H7 (cell line): ENCODE measurements at regions not wholly inside any gene's neighbourhood (a gene's known extent, or its start where the extent isn't known, plus 50 kb on each side); places are given as distances from the start of the nearest gene placed in this dataset.

Experiments used
- DNase-seq: peaks from one replicate; pipeline ENCODE4 v3.0.0; 2012
- H3K27me3 ChIP-seq: 2 replicates; pipeline ENCODE4 v1.6.0; 2011; ENCODE audit warnings: mild to moderate bottlenecking, low read length; ENCODE audit not compliant: control insufficient read depth, insufficient read depth
- H3K36me3 ChIP-seq: replicated peaks from 2 replicates; pipeline ENCODE4 v1.5.1; 2011; ENCODE audit warnings: low read length; ENCODE audit not compliant: control insufficient read depth, insufficient read depth
- H3K4me3 ChIP-seq: 2 replicates; pipeline ENCODE4 v1.5.1; 2011; ENCODE audit warnings: low read depth, mild to moderate bottlenecking, control low read depth, low read length, moderate library complexity; ENCODE audit not compliant: insufficient read depth

DNA sequence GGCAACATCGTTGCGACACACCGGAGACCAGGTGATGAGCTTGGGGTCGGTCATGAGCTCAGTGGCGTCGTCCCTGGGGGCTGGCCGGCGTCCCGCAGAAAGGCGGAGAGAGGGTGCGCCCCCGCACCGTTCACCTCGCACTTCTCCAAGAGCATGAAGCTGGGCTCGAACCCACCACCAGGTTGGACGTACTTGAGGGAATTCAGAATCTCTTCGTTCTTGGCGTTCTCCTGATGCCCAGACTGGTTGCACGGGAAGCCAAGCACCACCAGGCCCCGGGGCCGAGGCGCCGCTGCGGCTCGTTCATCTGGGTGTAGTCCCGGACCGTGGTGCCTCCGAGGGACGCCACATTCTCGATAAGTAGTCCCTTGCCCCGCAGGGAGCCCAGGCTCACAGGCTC is 176.6 kb upstream of the ADAMTS5 start:
- Histone ChIP-seq H3K27me3 (no peaks in the 10 kb centered on the region), H3K4me3 (no peak overlapping the region), H3K36me3 (no peaks in the 10 kb centered on the region)
- no peak for DNase-seq

DNA sequence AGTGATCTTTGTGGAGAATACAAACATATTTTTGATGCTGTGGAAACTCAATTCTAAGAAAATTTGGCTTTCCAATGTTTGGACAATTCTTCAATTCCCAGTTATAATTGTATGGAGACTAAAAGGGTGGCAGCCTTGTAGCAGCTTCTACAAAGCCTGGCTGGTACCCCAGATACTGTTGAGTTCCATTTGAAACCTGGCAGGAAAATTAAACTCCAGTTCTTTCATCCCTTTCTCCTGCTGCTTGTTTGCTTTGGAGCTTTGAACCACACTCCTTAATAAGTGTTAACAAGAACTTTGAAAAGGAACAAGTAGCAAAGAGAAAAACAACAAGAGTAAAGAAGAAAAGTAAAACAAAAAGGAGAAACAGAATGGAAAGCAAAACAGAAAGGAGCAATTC is 172.6 kb upstream of the ADAMTS5 start:
- no peak overlapping the region for H3K4me3 ChIP-seq
- no peaks in the 10 kb centered on the region for H3K36me3 ChIP-seq
- DNase-seq = no peak
- no peaks in the 10 kb centered on the region for H3K27me3 ChIP-seq

DNA sequence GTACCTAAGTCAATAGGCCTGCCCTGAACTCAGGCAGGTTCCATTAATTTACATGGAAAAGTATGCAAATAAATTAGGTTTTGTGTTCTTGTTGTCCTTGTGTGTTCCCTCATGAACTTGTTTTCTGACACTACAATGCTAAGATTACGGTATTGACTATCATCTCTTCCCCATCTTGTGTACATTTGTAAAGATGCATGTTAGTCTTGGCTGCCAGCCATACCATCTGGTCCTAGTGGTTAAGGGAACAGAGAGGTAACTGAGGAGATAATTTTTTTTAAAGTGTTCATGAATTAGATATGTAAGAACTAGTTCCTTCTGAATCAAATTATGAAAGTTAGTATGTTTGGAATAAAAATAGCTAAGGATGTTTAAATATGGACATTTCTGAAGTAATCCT is 167.6 kb upstream of the ADAMTS5 start:
- no peaks in the 10 kb centered on the region for H3K27me3 ChIP-seq
- H3K36me3 ChIP-seq = no peaks in the 10 kb centered on the region
- DNase-seq = no peak
- H3K4me3 ChIP-seq = no peak overlapping the region

DNA sequence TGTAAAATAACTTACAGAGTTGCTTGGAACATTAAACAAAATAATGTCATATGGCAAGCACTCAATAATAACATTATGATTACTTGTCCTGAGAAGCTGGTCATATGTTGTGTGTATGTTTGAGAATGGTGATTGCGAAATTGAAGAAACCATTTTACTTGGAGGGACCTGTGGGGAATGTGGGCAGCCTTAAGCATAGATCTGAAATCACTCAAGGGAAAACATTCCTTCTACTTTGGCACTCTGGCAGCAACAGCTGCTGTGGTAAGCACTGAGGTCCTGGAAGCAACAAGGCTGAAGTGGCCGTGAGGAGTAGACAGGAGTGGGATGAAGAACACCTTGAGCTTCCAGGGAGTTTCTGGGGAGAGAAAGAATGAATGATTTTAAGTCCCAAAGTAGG is 165.4 kb upstream of the ADAMTS5 start:
- no peak for DNase-seq
- Histone ChIP-seq H3K4me3 (no peak overlapping the region), H3K27me3 (no peaks in the 10 kb centered on the region), H3K36me3 (no peaks in the 10 kb centered on the region)

DNA sequence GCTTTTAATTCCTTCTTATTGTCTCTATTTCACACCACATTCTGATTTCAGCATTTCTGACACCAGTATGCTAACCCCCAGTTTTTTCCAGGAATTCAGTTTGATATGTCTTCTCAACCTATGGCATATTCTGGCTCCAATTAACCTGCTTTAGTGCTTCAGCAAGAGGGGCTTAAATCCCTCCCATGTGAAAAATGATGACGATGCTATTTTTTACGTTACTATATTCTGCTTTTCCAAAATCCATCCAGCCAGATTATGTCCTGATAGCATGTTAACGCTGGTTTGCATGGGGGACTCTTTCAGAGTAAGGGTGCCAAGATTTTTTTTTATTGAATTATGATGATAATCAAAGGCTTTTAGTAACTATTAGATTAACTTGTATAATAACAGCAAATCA is 163.3 kb upstream of the ADAMTS5 start:
- Histone ChIP-seq H3K4me3 (no peak overlapping the region), H3K27me3 (no peaks in the 10 kb centered on the region), H3K36me3 (no peaks in the 10 kb centered on the region)
- DNase-seq = no peak

DNA sequence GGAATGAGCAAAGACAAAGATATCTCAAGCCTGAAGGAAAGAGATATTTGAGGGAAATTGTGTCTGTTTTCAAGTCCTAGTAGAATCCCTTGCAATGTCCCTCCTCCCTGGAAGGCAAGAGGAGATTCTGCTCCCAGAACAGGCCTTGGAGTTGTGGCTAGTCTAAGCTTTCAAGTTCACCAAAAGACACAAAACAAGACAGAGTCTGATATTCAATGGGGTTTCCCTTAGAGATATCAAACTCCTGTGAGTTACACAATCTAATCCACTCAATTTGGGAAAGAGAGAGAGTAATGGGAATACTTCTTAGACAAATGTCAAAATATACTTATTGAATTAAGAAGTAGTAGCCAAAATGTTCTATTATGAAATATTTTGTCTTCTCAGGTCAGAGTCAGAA is 162.8 kb upstream of the ADAMTS5 start:
- no peak for DNase-seq
- no peaks in the 10 kb centered on the region for H3K27me3 ChIP-seq
- H3K4me3 ChIP-seq = no peak overlapping the region
- no peaks in the 10 kb centered on the region for H3K36me3 ChIP-seq

DNA sequence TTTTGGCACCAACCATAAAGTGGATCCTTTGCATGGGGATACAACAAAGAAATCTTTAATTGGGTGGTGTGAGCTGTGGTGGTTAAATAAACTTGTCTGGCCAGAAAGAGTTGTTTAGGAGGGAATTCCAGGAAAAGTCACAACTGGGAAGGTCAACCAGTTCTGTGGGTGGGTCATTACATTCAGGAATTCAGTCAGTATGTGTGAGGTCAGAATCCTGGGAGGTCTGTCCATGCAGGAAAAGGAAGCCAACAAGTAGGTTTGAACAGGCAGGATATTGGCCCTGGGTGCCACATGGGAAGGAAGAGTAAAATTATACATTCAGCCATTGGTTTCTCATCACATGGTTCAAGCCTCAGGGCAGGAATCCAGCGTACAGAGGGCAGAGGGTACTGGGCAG is 162.3 kb upstream of the ADAMTS5 start:
- no peaks in the 10 kb centered on the region for H3K27me3 ChIP-seq
- H3K4me3 ChIP-seq = no peak overlapping the region
- no peak for DNase-seq
- no peaks in the 10 kb centered on the region for H3K36me3 ChIP-seq

DNA sequence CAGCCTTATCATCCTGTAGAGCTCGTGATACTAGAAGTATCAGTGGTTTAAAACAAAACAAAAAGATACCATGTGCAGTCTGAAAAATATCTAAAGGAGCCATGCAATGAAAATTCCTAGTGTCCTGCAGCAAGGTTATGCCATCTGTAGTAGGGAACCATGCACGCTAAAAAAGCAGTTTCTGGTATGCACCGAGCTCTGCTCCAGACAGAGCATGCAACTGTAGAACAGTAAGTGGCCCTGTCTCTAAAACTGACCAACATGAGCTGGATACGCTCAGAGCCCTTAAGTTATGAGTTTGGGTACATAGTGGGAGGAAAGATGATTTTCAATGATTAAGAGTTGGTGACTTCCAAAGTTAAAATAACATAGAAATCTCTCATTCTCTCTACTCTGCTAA is 159.3 kb upstream of the ADAMTS5 start:
- Histone ChIP-seq H3K36me3 (no peaks in the 10 kb centered on the region), H3K27me3 (no peaks in the 10 kb centered on the region), H3K4me3 (no peak overlapping the region)
- DNase-seq = no peak

DNA sequence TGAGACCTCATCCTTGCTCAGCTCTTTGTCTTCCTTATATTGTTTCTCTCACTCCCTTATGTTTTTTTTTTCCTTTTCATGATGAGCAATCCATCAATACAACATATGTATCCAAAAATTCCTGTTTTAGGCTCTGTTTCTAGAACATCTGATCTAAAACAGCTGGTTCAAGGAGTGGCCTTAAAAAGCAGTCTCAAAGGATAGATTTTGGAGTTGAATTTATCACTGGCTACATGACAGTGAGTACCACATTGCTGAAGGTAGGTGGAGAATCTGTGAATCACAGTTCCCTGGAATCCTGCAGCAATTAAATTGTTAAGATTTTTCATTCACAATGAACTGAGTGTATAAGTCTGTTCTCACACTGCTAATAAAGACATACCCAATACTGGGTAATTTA is 155.8 kb upstream of the ADAMTS5 start:
- Histone ChIP-seq H3K36me3 (no peaks in the 10 kb centered on the region), H3K4me3 (no peak overlapping the region), H3K27me3 (no peaks in the 10 kb centered on the region)
- DNase-seq = no peak

DNA sequence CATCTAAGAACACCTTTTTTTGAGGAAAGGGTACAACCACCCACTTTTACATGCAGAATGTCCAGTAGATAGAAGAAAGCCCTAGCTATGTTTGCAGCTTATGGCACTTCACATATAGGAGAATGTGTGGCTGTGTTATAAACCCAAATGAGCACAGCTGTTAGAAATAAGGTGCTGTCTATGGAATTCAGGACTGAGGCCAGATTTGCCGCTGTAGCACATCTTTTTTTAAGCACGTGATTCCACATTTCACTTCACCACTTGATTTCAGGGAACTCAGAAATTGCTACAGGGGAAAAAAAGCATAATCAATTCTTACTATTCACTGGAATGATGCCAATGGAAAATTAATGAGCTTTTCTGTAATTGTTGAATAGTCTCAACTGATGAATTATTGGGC is 147.2 kb upstream of the ADAMTS5 start:
- DNase-seq = no peak
- no peaks in the 10 kb centered on the region for H3K27me3 ChIP-seq
- H3K36me3 ChIP-seq = no peaks in the 10 kb centered on the region
- no peak overlapping the region for H3K4me3 ChIP-seq

DNA sequence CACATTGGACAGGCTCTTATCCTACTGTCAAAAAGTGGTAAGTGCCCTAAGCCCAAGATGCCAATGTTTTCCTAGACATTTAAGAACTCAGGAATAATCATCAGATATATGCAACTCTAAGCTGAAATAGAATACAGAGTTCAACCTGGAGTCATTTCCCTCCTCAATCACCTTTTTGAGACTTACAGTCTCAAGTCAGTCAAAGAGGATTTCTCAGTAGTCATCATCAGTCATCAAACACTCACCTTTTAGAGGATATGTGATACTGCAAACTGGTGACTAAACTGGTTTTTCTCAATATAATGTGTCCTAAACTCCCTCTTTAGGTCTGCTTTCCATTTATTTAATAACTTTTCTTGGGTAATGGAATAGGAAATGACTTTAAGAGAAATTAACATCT is 145.3 kb upstream of the ADAMTS5 start:
- no peak for DNase-seq
- H3K4me3 ChIP-seq = no peak overlapping the region

DNA sequence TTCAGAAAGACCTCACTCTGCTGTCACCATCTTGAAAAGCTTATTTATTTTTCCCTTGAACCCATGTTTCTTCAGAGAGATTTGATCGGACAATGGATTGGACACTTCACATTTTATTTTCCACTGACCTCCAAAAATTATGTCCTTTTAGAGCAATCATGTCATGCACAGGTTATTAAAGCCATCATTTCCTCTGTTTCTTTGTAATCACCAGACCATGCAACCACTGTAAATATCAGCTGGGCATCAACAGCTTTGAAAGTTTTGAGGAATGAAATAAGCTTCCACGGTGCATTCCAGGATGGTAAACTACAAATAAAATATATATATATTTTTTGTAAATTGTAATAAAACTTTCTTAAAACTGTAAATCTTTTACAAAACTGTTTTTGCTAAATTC is 144.1 kb upstream of the ADAMTS5 start:
- no peaks in the 10 kb centered on the region for H3K27me3 ChIP-seq
- no peak overlapping the region for H3K4me3 ChIP-seq
- DNase-seq = no peak
- H3K36me3 ChIP-seq = no peaks in the 10 kb centered on the region

More for the DNA sequence above, 145.3 kb upstream of the ADAMTS5 start:
- Histone ChIP-seq H3K27me3 (no peaks in the 10 kb centered on the region), H3K36me3 (no peaks in the 10 kb centered on the region)

DNA sequence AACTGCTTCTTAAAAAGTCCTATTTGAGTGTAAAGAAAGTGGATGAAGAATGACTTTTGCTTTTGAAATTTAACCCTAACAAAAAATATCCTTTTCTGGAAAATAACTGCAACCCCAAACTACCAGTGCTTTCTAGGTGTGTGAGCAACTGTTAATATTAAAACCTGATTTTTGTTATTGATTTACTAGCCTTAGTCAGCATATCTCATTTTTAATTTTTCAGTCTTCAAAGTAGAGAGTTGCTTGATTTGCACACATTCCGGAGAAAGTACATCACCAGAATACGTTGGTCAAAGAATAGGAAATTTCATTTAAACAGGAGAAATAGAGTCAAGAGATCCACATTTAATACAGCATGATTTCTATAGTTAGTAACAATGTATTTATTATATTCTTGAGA is 141.8 kb upstream of the ADAMTS5 start:
- H3K36me3 ChIP-seq = no peaks in the 10 kb centered on the region
- no peak for DNase-seq
- no peaks in the 10 kb centered on the region for H3K27me3 ChIP-seq
- H3K4me3 ChIP-seq = no peak overlapping the region

DNA sequence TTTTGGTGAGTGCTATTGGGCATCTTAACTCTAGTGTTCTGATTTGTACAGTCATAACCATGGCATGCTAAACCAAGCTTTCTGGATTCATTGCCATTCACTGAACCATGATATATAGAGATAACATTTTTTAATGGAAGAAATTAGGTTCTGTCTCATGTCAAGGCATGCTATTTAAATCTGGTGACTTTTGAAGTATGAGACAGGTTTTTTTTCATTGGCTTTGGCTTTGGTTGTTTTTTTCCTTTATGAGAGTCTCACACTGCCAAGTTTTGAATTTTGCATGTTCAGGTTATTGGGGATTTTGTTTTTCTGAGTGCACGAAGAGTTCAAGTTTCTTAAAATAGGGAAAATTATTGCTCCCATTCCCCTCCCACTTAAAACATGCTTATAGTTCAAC is 141.3 kb upstream of the ADAMTS5 start:
- no peak overlapping the region for H3K4me3 ChIP-seq
- DNase-seq = no peak
- H3K27me3 ChIP-seq = no peaks in the 10 kb centered on the region
- no peaks in the 10 kb centered on the region for H3K36me3 ChIP-seq

DNA sequence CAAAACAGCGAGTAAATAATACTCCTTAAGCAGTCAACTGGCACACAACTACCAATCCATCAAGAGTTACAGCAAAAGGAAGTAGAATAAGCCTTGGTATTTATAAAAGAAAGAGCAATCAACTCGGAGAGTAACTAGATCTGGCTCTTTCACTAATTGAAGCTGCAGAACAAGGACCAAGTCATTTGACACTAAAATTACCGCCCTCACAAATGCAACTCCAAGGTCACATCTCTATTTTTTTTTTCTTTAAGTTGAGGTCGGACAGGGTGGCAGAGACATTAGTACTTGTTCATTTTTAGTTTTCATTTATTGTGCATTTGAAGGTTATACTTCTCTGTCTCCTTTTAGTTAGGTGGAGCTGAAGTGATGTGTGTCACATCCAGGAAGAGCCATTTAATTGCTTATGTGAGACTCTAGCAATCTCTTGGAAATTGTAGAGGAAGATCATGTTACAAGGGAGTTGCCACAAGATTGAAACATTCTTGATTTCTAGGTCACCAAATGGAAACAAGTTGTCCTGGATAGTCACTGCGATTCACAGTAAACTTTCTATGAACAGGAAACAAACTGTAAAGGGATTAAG is 138.1 kb upstream of the ADAMTS5 start:
- H3K36me3 ChIP-seq = no peaks in the 10 kb centered on the region
- no peaks in the 10 kb centered on the region for H3K27me3 ChIP-seq
- no peak for DNase-seq
- H3K4me3 ChIP-seq = no peak overlapping the region

DNA sequence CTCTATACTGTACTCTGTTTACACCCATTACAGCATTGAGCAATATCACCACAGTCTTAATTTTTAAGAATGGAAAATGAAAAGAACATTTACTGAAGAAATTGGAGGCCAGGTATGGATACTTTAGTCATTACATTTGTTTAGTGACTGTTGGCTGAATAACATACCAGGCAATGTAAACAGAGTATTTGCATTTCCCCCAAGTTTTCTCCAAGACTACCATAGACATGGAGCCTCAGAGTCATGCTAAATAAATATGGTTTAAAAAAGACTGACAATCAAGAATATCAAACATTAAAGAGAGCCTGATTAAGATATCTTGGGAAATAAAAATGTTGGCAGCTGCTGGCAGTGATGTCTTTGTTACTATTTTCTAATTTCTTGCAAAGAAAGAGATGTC is 136.9 kb upstream of the ADAMTS5 start:
- Histone ChIP-seq H3K4me3 (no peak overlapping the region), H3K27me3 (no peaks in the 10 kb centered on the region), H3K36me3 (no peaks in the 10 kb centered on the region)
- no peak for DNase-seq
